ENCODE measurements at regions not wholly inside any gene's neighbourhood (a gene's known extent, or its start where the extent isn't known, plus 50 kb on each side); places are given as distances from the start of the nearest gene placed in this dataset.
A peak's percentile ranks its signal among the peaks of the same experiment; 100 is the strongest.
"Not testable (repeated sequence)": the region's sequence is repeated elsewhere in the genome, so short reads cannot be mapped to it uniquely, and the experiment has no call there.

GRCh38 chr11:121873766-121874165 is 242.2 kb downstream of the BLID start:
- no peak for DNase-seq (ENCODE audit: low read depth in 4 of 4, low spot score in 2 of 4)

- DNase-seq (ENCODE audit: low read depth in 4 of 4, low spot score in 2 of 4): no peak
Observed at GRCh38 chr11:121872356-121872755, 243.7 kb downstream of the BLID start.

- no peak for DNase-seq (ENCODE audit: low read depth in 4 of 4, low spot score in 2 of 4)
Observed at GRCh38 chr11:121870206-121871045, 245.6 kb downstream of the BLID start.

GRCh38 chr11:121869478-121869877 is 246.5 kb downstream of the BLID start:
- DNase-seq (ENCODE audit: low read depth in 4 of 4, low spot score in 2 of 4): no peak

- no peak for DNase-seq (ENCODE audit: low read depth in 4 of 4, low spot score in 2 of 4)
Observed at GRCh38 chr11:121866754-121867153, 249.3 kb downstream of the BLID start.

- no peak for DNase-seq (ENCODE audit: low read depth in 4 of 4, low spot score in 2 of 4)
Observed at GRCh38 chr11:121864660-121865059, 251.4 kb downstream of the BLID start.

- no peak for DNase-seq (ENCODE audit: low read depth in 4 of 4, low spot score in 2 of 4)
Observed at GRCh38 chr11:121863126-121863525, 252.9 kb downstream of the BLID start.

GRCh38 chr11:121855138-121855537 is 260.9 kb downstream of the BLID start:
- DNase-seq (ENCODE audit: low read depth in 4 of 4, low spot score in 2 of 4): not testable (repeated sequence)

- no peak for DNase-seq (ENCODE audit: low read depth in 4 of 4, low spot score in 2 of 4)
Observed at GRCh38 chr11:121844016-121844415, 272.0 kb downstream of the BLID start.

GRCh38 chr11:121842192-121842585 is 273.8 kb downstream of the BLID start:
- DNase-seq (ENCODE audit: low read depth in 4 of 4, low spot score in 2 of 4): no peak

- no peak for DNase-seq (ENCODE audit: low read depth in 4 of 4, low spot score in 2 of 4)
Observed at GRCh38 chr11:121841487-121842191, 274.4 kb downstream of the BLID start.

- DNase-seq (ENCODE audit: low read depth in 4 of 4, low spot score in 2 of 4): no peak
Observed at GRCh38 chr11:121839781-121840180, 276.2 kb downstream of the BLID start.

- no peak for DNase-seq (ENCODE audit: low read depth in 4 of 4, low spot score in 2 of 4)
Observed at GRCh38 chr11:121838571-121838970, 277.4 kb downstream of the BLID start.

GRCh38 chr11:121833970-121834369 is 282.0 kb downstream of the BLID start:
- DNase-seq (ENCODE audit: low read depth in 4 of 4, low spot score in 2 of 4): no peak

- DNase-seq (ENCODE audit: low read depth in 4 of 4, low spot score in 2 of 4): no peak
Observed at GRCh38 chr11:121829159-121829643, 286.8 kb downstream of the BLID start.

- DNase-seq (ENCODE audit: low read depth in 4 of 4, low spot score in 2 of 4): no peak
Observed at GRCh38 chr11:121814962-121815361, 301.1 kb downstream of the BLID start.

GRCh38 chr11:121814296-121814695 is 301.7 kb downstream of the BLID start:
- no peak for DNase-seq (ENCODE audit: low read depth in 4 of 4, low spot score in 2 of 4)

GRCh38 chr11:121810291-121810690 is 305.7 kb downstream of the BLID start:
- DNase-seq (ENCODE audit: low read depth in 4 of 4, low spot score in 2 of 4): no peak

GRCh38 chr11:121808096-121808495 is 307.9 kb downstream of the BLID start:
- no peak for DNase-seq (ENCODE audit: low read depth in 4 of 4, low spot score in 2 of 4)

- DNase-seq (ENCODE audit: low read depth in 4 of 4, low spot score in 2 of 4): no peak
Observed at GRCh38 chr11:121807051-121807450, 309.0 kb downstream of the BLID start.

- DNase-seq (ENCODE audit: low read depth in 4 of 4, low spot score in 2 of 4): peak; percentile 59 to 79 (median 71)
Observed at GRCh38 chr11:121802542-121802941, 313.5 kb downstream of the BLID start.

GRCh38 chr11:121801781-121802180 is 314.2 kb downstream of the BLID start:
- DNase-seq (ENCODE audit: low read depth in 4 of 4, low spot score in 2 of 4): no peak

Data from left renal cortex interstitium (tissue), 4 donors.